ENCODE measurements at regions not wholly inside any gene's neighbourhood (a gene's known extent, or its start where the extent isn't known, plus 50 kb on each side); places are given as distances from the start of the nearest gene placed in this dataset.

DNA sequence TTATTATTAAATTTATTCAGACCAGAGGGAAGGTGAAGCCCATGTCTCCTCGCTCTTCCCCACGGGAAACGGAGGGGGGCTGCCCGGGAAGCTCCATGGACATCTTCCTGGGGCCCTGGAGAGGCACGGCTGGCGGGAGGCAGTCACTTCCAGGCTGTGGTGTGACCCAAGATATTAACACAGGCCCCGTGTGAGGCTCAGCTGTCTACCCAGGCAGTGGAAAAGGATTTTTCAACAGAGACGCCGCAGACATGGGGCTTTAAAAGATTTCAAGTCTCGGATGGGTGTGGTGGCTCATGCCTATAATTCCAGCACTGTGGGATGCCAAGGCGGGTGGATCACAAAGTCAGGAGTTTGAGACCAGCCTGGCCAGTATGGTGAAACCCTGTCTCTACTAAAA lies 117.9 kb downstream of the ERMARD start:
- no peak for DNase-seq

DNA sequence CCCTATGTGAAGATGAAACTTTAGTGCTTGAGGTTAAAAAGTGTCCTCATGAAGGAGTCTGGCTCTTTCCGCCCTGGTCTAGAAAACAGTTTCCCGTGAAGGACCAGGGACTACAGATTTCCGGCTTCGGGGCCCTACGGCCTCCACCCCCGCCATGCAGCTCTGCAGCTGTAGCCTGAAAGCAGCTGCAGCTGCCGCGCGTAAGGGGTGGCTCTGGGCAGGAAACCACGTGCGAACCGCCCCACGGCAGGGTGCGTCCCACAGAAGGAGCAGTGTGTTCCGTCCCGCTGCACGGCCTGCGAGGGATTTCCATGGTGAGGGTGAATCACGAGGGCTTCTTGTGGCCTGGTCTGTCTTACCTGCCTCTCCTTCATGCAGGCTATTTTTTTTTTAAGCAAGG lies 117.0 kb downstream of the ERMARD start:
- DNase-seq, result peak in 5 of 51 donors; percentile 1 to 16 (median 10)

DNA sequence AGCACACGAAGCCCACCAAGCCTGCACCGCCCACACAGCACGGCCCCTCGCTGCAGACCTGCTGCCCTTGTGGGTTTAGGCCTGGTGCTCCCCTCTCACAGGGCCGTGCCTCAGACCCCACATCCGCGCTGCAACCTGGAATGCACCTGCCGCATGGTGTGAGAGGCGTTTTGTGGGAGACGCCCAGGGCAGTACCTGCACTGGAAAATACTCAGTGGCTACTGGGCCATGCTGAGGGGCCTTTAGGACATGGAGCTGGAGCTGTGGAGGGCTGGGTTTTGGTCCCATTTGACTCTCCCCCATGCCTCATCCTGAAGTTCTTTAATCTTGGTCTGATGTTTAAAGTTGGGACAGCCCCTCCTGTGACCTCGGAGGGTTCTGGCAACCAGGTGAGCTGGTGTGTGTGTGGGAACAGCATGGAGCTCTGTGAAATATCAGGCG lies 116.3 kb downstream of the ERMARD start:
- no peak for DNase-seq

DNA sequence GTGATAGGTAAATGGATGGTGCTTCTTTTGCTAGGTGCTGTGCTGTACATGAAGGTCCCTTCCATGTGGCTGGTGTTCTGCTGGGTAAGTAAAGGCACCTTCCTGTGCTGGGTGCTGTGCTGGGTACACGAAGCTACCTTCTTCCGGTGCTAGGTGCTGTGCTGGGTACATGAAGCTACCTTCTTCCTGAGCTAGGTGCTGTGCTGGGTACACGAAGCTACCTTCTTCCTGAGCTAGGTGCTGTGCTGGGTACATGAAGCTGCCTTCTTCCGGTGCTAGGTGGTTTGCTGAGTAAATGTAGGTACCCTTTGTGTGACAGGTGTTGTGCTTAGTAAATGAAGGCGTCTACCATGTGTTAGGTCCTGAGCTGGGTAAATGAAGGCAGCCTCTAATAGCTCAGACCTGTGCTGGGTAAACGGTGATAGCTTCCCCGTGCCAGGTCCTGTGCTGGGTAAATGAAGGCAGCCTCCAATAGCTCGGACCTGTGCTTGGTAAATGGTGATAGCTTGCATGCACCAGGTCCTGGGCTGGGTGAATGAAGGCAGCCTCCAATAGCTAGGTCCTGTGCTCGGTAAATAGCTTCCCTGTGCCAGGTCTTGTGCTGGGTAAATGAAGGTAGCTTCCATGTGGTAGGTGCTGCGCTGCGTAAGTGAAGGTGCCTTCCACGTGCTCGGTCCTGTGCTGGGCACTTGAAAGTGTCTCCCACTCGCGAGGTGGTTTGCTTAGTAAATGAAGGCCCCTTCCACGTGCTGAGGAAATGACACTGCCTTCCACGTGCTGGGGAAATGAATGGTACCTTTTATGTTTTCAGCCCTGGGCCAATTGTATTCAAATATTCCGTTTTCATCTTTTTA lies 115.5 kb downstream of the ERMARD start:
- no peak for DNase-seq

DNA sequence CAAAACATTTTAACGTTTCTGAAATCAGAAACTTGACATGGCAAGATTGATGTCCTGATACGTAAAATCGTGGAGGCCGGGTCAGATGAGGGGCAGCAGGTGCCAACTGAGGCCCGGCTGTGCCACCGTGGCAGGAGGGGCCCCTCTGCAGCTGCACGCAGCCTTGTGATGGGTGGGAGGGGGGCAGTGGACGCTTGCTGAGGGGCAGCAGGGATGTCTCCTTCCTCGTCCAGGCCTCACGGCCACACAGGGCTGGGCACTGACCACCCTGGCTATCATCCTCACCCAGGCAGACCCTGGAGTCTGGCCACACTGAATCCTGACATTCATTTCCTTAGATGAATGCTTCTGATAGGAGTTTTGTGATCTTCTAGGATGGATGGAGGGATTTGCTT lies 114.7 kb downstream of the ERMARD start:
- no peak for DNase-seq

DNA sequence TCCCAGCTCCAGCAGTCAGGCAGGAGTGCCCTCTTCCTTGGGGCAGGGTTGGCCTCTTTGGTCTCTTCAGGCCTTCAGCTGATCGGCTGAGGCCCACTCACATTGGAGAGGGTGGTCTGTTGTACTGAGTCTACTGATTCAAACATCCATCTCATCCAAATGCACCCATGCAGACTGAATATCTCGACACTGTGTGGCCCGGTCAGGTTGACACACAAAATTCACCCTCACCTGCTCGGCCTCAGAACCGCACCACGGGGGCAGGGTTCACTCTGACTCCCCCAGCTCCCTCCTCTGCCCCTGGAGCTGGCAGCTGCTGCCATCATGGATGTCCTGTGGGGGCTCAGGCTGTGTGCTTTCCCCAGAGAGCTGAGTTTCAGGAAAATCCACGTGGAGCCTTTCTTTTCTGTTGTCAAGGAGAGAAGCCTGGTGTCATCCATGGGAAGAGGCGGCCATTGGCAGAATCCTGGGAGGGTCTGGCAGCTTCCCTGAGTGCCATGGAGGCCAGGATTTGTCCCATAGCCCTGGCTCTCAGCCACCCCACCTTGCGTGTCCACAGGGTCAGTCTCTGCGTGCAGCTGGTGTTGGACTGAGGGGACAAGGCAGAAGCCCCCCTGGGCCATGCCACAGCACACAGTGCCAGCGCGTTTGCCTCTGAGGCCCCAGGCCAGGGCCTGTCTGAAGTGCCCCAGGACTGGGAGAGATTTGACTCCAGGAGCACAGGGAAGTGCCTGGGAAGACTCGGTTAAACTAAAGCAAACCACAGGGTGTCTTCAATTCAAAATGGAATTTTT lies 114.1 kb downstream of the ERMARD start:
- DNase-seq, result no peak

DNA sequence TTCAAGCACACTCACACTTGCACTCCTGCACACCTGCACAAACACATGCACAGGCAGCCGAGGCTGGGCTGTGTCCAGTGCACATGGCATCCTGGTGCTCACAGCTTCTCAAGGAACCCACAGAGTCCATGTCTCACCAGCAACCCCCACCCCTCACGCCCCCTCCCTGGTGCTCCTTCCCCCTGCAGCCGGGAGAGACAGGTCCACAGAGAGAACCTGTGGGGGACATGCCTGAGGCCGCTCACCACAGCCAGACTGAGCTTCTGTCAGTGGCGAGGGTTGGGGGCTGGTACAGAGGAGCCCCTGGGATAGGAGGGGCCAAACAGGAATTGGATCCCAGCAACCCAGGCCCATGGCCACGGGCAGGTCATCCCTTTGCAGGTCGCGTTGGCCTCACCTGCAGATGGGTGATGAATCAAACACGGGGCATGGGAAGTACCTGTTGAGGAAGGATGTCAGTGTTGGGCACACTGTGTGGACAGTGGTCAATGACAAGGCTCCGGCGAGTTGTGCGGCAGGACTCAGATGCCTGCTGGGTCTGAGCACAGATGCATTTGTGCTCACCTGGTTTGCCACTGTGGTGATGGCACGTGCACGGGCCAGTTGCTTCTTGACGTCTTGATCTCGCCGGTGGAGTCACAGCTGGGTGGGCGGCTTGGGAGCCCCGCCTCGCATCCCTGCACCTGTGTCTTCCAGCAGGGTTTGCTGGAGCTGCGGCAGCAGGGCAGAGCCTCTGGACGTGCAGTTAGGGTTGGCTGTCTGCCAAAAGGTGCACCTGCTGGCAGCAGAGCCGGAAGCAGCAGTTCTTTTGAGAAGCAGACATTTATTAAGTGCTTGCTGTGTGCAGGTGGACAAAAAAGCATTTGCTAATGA lies 113.0 kb downstream of the ERMARD start:
- DNase-seq, result no peak

DNA sequence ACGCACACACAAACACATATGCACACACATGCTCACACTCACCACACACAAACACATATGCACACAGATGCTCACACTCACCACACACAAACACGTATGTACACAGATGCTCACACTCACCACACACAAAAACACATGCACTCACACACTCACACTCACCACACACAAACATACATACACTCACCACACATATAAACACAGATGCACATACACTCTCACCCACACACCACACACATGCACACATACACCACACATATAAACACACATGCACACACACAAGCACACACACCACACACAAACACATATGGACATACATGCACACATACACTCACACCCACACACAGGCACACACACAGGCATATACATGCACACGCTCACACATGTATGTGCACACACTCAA lies 112.3 kb downstream of the ERMARD start:
- DNase-seq, result no peak

DNA sequence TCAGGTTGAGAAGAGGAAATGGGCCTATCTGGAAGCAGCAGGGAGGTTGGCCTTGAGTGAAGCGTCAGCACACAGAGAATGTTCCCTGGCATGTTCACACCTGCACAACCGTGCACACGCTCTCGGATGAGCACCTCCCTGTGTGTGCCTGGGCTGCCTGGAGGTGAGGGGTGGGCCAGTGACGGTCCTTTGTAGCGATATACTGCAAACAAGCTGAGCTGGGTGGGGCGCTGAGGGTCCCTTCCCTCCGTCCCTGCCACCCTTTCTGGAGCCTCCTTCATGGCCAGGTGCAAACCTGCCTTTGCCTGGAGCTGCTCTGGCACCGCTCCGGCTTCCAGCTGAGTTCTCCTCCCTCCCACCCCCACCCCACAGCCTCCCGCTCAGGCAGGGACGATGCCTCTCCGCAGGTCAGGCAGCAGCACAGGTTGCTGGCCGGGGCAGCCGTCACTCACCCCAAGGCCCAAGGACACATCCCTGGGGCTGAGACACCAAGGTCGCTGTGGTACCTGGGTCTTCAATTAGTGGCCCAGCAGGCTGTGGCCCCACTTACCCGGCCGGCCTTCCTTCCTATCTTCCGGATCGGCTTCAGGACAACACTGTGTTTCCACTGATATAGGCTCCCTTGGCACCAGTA lies 111.6 kb downstream of the ERMARD start:
- DNase-seq, result no peak

DNA sequence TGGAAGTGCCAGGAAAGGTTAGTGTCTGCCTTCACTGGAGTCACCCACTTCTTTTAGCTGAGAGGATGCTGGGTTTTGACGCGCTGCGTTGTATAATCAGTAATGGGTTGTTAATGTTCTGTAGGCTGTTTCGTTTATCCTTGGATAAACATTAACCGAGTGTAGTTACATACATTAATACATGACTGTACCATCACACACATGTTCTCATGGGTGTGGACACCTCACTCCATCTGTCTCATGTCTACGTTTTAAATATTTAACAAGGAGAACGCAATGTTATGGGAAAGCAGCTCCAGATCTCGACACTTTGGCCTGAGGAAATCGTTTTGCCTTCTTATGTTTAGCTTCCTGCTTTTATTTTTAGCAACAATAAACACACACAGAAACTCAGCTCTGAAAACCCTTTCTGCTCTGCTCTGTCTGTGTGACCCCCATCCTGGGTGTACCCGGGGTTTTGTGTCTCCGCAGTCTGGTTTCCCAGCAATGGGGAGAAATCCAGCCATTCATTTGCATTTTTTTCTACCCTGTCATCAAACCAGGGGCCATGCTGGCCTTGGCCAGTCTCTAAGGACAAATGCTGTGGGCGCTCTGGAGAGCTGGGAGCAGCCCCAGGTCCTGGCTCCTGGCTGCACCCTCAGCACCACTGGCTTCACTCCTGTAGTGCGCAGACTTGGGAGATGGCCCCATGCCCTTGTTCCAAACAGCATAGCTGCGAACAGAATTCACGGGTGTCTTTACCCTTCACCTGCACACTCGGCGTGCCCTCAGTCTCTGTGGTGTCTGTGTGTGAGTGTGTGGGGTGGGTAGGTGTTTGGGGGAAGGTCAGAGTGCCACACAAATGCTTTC lies 110.8 kb downstream of the ERMARD start:
- peak in 3 of 51 donors; percentile 14 to 54 (median 22) for DNase-seq

DNA sequence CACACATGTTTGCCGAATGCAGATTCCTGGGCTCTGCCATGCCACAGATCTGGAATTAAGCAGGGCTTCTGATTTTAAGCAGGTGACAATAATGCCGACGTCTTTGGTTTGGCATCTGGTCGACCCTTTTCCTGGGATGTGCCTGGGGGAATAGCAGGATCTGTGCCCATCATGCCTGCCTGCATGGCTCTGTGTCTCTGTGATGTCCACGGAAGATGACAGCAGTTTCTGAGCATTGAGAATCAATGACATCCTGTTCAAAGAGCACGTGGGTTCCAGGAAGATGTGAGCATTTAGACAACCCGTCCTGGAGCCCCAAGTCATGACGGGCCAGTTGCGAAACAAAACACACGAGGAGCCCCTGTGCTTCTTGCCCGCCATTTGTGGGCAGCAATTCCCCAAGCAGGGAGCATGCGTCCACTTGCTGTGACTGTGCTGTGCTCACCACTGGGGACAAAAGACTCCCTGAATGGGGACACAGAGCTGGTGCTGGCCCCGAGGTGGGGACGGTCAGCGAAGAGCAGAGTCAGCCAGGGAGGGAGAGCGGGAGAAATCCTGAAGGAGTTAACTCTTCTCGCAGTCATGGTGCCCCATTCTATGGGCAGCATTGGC lies 110.1 kb downstream of the ERMARD start:
- DNase-seq, result no peak

DNA sequence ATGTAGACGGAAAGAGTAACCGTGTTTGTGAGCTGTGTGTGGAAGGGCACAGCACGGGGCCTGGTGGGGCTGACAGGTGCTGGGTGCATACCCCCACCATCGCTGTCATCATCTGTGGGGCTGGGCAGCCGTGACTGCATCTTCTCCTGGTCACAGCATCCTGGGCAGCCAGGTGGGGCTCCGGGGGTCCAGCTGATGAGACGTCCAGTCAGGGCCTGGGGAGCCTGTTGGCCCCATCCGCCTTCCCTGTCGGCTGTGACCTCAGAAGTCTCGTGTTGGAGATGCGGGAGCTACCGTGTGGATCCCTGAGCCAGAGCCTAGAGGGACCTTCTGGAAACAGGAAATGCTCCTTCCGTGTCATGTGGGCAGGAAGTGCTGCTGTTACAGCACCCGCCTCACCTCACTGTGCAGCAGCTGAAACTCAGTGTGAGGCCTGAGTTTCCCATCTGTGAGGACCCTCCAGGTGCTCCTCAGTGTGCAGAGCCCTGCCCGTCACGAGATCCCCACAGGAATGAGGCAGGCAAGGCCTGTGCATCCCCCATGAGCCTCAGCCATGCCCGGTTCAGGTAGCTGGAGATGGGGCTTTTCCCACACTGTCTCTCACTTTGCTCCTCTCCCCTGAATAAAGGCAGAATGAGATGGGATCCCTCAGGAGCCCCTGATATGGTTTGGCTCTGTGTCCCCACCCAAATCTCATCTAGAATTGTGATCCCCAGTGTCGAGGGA lies 108.7 kb downstream of the ERMARD start:
- no peak for DNase-seq

DNA sequence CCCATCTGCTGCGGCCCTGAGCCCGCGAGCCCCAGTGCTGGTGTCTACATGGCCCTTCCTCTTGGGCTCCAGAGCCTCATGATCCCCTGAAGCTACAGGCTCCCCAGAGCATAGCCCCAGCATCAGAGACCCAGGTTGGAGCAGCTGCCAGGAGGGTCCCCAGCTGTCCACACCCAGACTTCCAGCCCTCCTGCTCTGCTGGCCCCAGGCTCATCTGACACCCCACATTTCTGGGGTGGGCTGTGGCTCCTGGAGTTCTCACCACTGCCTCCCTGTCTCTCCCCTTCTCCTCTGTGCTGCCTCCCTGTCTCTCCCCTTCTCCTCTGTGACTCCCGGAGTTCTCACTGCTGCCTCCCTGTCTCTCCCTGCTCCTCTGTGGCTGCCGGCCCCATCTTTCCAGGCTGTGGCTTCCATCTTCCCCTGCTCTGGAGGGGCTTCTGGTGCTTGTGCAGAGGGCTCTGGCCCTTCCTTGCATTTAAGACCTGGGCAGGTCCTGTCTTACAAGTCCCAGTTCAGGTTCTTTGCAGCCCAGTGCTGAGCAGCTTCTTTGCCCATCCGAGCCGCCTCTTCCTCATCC lies 108.1 kb downstream of the ERMARD start:
- DNase-seq, result no peak

DNA sequence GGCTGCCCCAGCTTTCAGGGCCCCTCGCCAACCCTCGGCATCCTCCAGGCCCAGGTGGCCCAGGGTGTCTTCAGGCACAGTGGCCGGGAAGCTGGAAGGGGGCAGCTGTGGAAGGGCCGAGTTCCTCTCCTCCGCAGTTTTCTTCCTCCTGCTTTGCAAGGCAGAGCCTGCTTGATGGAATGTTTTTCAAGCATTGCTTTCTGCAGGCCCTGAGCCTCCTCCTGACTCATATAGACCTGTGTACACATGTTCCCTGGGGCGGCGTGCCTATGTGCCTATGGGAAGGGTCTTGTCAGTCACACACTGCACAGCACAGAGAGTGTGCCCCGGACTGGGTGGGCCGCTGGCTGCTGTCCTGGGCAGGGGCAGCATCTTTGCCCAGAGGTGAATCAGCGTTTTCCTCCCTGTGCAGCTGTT lies 107.5 kb downstream of the ERMARD start:
- no peak for DNase-seq

DNA sequence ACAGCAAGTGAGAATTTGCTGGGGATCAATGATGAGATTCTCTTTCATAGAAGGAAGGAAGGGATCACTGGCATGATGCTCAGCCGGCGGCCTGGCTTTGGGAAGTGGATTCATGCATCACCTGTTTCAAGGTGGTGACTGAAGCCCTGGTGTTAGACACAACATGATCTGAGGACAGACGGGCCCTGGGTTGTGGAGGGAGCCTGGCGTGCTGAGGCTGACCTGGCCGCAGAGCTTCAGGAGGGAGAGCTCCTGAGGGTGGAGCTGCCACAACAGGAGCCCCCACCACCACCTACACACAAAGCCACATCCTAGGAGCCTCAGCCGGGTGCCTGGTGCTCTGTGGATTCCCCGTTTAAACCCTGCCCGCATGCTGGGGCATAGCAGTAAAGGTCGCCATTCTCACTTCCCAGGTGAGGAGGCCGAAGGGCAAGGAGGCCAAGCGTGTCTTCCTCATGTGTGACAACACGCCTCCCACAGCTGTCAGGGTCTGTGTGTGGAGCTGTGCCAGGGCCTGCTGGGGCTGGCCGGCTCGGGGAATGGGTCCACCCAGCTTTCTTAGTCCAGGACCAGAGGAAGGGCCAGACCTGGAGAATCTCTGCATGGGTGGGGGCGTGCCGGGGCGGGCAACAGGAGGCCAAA lies 107.0 kb downstream of the ERMARD start:
- no peak for DNase-seq

DNA sequence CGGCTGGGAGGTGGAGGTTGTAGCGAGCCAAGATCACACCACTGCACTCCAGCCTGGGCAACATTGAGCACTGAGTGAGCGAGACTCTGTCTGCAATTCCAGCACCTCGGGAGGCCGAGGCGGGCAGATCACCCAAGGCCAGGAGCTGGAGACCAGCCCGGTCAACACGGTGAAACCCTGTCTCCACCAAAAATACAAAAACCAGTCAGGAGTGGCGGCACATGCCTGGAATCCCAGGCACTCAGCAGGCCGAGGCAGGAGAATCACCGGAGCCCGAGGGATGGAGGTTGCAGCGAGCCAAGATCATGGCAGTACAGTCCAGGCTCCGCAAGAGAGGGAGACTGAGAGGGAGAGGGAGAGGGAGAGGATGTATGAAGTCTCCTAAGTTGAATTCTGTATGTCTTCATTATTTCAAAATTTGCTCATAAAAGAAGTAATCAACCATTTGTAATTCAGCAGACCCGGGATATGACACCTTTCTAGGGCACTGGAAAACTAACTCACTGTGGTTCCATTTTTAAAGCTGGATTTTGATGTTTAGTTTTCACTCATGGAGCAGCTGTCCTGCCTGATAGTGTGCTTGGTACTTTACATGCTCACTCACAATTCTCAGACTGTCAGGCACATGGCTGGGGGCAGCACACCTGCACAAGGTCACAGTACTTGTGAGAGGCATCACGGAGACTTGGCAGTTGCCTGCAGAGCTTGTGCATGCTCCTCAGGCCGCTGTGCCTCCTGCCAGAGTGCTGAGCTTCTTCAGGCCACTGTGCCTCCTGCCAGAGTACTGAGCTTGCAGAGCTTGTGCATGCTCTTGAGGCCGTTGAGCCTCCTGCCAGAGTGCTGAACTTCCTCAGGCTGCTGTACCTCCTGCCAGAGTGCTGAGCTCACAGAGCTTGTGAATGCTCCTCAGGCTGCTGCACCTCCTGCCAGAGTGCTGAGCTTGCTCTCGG lies 106.2 kb downstream of the ERMARD start:
- DNase-seq, result no peak
